DND-41 (cell line): ENCODE measurements at regions not wholly inside any gene's neighbourhood (a gene's known extent, or its start where the extent isn't known, plus 50 kb on each side); places are given as distances from the start of the nearest gene placed in this dataset.

Experiments used
- CTCF ChIP-seq: IDR thresholded peaks from 2 replicates; pipeline ENCODE4 v1.5.1; 2012; ENCODE audit warnings: borderline replicate concordance, low read length, moderate library complexity, mild to moderate bottlenecking; ENCODE audit not compliant: poor library complexity, severe bottlenecking; ENCODE audit errors: extremely low read depth
- EZH2 ChIP-seq: IDR thresholded peaks from 3 replicates; pipeline ENCODE4 v1.6.1; 2012; ENCODE audit warnings: borderline replicate concordance, low read depth, mild to moderate bottlenecking, moderate library complexity, low read length, inconsistent platforms; ENCODE audit not compliant: severe bottlenecking

DNA sequence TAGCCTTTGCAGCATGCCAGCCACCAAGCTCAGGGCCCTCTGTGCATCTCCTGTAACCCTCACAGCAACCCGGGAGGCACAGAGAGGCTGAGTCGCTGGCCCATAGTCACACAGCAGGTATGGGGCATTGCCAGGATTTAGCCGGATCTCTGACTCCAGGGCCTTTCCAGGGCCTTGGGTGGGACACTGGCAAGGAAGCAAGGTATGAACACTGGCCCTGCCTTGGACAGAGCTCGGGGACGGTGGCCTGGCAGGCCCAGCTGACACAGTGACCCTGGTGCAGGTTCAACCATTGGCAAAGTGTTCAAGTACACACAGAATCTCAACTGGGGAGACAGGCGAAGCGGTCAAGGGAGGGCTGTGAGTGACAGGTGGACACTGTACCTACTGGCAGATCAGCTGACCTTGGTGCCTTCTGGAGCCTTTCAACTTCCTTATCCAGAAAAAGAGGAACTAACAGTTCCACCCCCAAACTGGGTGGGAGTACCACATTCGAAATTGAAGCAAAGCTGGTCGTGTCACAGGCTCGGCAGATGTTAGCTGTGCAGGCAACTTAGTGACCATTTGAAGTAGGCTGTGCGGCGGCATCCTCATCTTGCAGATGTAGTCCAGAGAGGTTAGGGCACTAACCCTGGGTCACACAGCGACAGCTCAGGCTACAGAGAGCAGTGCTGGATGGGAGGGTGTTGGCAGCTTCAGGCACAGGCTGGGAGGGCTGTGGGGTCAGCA lies 287.4 kb downstream of the SEC14L1 start:
- TF ChIP-seq CTCF: no peak
- no peak for TF ChIP-seq EZH2
